Epithelial cell of proximal tubule (primary cell): ENCODE measurements at regions not wholly inside any gene's neighbourhood (a gene's known extent, or its start where the extent isn't known, plus 50 kb on each side); places are given as distances from the start of the nearest gene placed in this dataset.
"Not testable (repeated sequence)": the region's sequence is repeated elsewhere in the genome, so short reads cannot be mapped to it uniquely, and the experiment has no call there.

Source experiments
- DNase-seq: peaks from one replicate; pipeline ENCODE4 v3.0.0-alpha.2; 2011; ENCODE audit warnings: low read depth
- H3K4me3 ChIP-seq: 2 replicates; pipeline ENCODE4 v1.5.1; 2011; ENCODE audit warnings: low read depth, mild to moderate bottlenecking, low read length
- TF ChIP-seq, protein P1 (sequence below): conservative IDR thresholded peaks from 2 replicates; pipeline ENCODE4 v1.5.1; 2012; ENCODE audit warnings: low read depth, mild to moderate bottlenecking, low read length

- TF ChIP-seq, protein P1, sequence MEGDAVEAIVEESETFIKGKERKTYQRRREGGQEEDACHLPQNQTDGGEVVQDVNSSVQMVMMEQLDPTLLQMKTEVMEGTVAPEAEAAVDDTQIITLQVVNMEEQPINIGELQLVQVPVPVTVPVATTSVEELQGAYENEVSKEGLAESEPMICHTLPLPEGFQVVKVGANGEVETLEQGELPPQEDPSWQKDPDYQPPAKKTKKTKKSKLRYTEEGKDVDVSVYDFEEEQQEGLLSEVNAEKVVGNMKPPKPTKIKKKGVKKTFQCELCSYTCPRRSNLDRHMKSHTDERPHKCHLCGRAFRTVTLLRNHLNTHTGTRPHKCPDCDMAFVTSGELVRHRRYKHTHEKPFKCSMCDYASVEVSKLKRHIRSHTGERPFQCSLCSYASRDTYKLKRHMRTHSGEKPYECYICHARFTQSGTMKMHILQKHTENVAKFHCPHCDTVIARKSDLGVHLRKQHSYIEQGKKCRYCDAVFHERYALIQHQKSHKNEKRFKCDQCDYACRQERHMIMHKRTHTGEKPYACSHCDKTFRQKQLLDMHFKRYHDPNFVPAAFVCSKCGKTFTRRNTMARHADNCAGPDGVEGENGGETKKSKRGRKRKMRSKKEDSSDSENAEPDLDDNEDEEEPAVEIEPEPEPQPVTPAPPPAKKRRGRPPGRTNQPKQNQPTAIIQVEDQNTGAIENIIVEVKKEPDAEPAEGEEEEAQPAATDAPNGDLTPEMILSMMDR = no peak
- H3K4me3 ChIP-seq = no peak overlapping the region
- no peak for DNase-seq
These were observed 74.0 kb upstream of the TBL1X start for GRCh38 chrX:9390693-9391368.

GRCh38 chrX:9392445-9392844, 72.4 kb upstream of the TBL1X start:
- no peak for DNase-seq
- no peak overlapping the region for H3K4me3 ChIP-seq
- TF ChIP-seq, protein P1 = no peak

DNA sequence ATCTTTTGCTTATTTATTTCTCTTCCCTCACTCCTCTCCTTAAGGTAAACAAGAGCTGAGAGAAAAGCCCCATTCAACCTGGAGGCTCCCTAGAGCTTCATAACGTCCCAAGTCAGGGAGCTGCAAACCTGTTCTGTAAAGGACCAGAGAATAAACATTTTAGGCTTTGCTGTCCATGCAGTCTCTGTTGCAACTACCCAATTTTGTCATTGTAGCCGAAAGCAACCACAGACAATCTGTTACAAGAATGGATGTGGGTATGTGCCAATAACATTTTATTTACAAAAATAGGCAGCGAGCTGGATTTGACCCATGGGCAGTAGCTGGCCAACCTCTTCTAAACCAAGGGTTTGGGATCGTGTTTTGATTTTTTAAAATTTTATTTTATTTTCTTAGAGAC, 71.3 kb upstream of the TBL1X start:
- no peak overlapping the region for H3K4me3 ChIP-seq
- no peak for DNase-seq
- TF ChIP-seq, protein P1 = no peak

- no peak for DNase-seq
- TF ChIP-seq, protein P1 = no peak
- no peak overlapping the region for H3K4me3 ChIP-seq
These were observed 70.6 kb upstream of the TBL1X start for GRCh38 chrX:9394212-9394611.

- no peak overlapping the region for H3K4me3 ChIP-seq
- TF ChIP-seq, protein P1 = no peak
- peak; percentile 31 for DNase-seq
These were observed 67.9 kb upstream of the TBL1X start for GRCh38 chrX:9396930-9397329.

DNA sequence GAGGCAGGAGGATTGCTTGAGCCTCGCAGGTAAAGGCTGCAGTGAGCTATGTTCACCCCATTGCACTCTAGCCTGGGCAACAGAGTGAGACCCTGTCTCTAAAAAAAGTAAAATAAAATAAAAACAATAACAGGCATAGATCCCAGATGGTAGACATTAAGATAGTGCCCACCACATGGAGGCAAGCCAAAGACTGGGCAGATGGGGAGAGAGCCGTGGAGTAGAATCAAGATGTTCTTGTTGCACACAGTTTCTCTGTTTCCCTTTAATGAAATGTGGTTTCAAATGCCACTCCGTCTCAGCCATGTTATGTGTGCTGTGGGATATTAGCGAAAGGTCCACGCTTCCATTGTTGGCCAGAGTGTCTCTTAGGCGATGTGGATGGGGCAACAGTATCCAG, 63.8 kb upstream of the TBL1X start:
- no peak for DNase-seq
- TF ChIP-seq, protein P1 = no peak
- no peak overlapping the region for H3K4me3 ChIP-seq

GRCh38 chrX:9403374-9403773, 61.5 kb upstream of the TBL1X start:
- TF ChIP-seq, protein P1 = no peak
- DNase-seq = no peak
- no peak overlapping the region for H3K4me3 ChIP-seq

- DNase-seq, H3K4me3 ChIP-seq: not testable (repeated sequence)
These were observed 59.2 kb upstream of the TBL1X start for GRCh38 chrX:9405635-9406034.

GRCh38 chrX:9410889-9411288, 54.0 kb upstream of the TBL1X start:
- DNase-seq, H3K4me3 ChIP-seq: not testable (repeated sequence)

GRCh38 chrX:9411682-9412081, 53.2 kb upstream of the TBL1X start:
- H3K4me3 ChIP-seq, DNase-seq: not testable (repeated sequence)
